Neural cell (in vitro differentiated cells): ENCODE measurements at regions not wholly inside any gene's neighbourhood (a gene's known extent, or its start where the extent isn't known, plus 50 kb on each side); places are given as distances from the start of the nearest gene placed in this dataset.

ENCODE experiments used
- CTCF ChIP-seq: fragments of 450-650 bp; IDR thresholded peaks from 2 replicates; pipeline ENCODE4 v1.5.1; 2014; ENCODE audit warnings: antibody characterized with exemption, mild to moderate bottlenecking, moderate library complexity; ENCODE audit not compliant: poor library complexity, severe bottlenecking
- EP300 ChIP-seq: fragments of 450-650 bp; conservative IDR thresholded peaks from 2 replicates; pipeline ENCODE4 v1.6.1; 2014; ENCODE audit warnings: antibody characterized with exemption, mild to moderate bottlenecking, moderate library complexity; ENCODE audit not compliant: poor library complexity, severe bottlenecking
- EZH2 ChIP-seq: fragments of 200-600, 300-800 bp; shearing (Covaris generic), sonication (generic); IDR thresholded peaks from 2 replicates; pipeline ENCODE4 v1.6.1; 2014; ENCODE audit warnings: antibody characterized with exemption, low read length, borderline replicate concordance, mild to moderate bottlenecking; ENCODE audit not compliant: insufficient read depth, poor library complexity, severe bottlenecking
- MXI1 ChIP-seq: fragments of 450-650 bp; conservative IDR thresholded peaks from 2 replicates; pipeline ENCODE4 v1.6.1; 2014; ENCODE audit warnings: antibody characterized with exemption, mild to moderate bottlenecking; ENCODE audit not compliant: poor library complexity, severe bottlenecking
- POLR2AphosphoS5 ChIP-seq: IDR thresholded peaks from 2 replicates; pipeline ENCODE4 v1.6.1; 2012
- RAD21 ChIP-seq: fragments of 450-650 bp; conservative IDR thresholded peaks from 2 replicates; pipeline ENCODE4 v1.6.1; 2014; ENCODE audit warnings: antibody characterized with exemption, mild to moderate bottlenecking, moderate library complexity
- SMC3 ChIP-seq: fragments of 450-650 bp; conservative IDR thresholded peaks from 2 replicates; pipeline ENCODE4 v1.6.1; 2014; ENCODE audit warnings: antibody characterized with exemption, mild to moderate bottlenecking, moderate library complexity; ENCODE audit not compliant: poor library complexity
- TAF1 ChIP-seq: IDR thresholded peaks from 2 replicates; pipeline ENCODE4 v1.6.1; 2012; ENCODE audit warnings: low read depth
- TF ChIP-seq, protein P1 (sequence below): IDR thresholded peaks from 2 replicates; pipeline ENCODE4 v1.6.1; 2012; ENCODE audit warnings: borderline replicate concordance

DNA sequence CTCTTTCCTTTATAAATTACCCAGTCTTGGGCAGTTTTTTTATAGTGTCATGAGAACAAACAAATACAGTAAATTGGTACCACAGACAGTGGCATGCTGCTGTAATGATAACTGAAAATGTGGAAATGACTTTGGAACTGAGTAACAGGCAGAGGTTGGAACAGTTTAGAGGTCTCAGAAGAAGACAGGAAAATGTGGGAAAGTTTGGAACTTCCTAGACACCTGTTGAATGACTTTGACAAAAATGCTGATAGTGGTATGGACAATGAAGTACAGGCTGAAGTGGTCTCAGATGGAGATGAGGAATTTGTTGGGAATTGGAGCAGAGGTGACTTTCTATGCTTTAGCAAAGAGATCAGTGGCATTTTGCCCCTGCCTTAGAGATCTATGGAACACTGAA, 1128.4 kb upstream of the POT1 start:
- TF ChIP-seq CTCF: no peak
- no peak for TF ChIP-seq TAF1
- TF ChIP-seq SMC3: no peak
- no peak for TF ChIP-seq POLR2AphosphoS5
- TF ChIP-seq, protein P1, sequence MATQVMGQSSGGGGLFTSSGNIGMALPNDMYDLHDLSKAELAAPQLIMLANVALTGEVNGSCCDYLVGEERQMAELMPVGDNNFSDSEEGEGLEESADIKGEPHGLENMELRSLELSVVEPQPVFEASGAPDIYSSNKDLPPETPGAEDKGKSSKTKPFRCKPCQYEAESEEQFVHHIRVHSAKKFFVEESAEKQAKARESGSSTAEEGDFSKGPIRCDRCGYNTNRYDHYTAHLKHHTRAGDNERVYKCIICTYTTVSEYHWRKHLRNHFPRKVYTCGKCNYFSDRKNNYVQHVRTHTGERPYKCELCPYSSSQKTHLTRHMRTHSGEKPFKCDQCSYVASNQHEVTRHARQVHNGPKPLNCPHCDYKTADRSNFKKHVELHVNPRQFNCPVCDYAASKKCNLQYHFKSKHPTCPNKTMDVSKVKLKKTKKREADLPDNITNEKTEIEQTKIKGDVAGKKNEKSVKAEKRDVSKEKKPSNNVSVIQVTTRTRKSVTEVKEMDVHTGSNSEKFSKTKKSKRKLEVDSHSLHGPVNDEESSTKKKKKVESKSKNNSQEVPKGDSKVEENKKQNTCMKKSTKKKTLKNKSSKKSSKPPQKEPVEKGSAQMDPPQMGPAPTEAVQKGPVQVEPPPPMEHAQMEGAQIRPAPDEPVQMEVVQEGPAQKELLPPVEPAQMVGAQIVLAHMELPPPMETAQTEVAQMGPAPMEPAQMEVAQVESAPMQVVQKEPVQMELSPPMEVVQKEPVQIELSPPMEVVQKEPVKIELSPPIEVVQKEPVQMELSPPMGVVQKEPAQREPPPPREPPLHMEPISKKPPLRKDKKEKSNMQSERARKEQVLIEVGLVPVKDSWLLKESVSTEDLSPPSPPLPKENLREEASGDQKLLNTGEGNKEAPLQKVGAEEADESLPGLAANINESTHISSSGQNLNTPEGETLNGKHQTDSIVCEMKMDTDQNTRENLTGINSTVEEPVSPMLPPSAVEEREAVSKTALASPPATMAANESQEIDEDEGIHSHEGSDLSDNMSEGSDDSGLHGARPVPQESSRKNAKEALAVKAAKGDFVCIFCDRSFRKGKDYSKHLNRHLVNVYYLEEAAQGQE: no peak
- no peak for TF ChIP-seq RAD21
- no peak for TF ChIP-seq EZH2
- TF ChIP-seq EP300: no peak
- TF ChIP-seq MXI1: no peak
